IMR-90 (cell line): ENCODE measurements at regions not wholly inside any gene's neighbourhood (a gene's known extent, or its start where the extent isn't known, plus 50 kb on each side); places are given as distances from the start of the nearest gene placed in this dataset.

Source experiments
- ATAC-seq: fragments of 200-7000 bp; cut with Tn5 transposase; 2 replicates; pipeline ENCODE4 v1.9.1; 2020; ENCODE audit warnings: low read depth, mild to moderate bottlenecking, moderate library complexity
- BruUV-seq: library from RNA; stranded (reverse); fragments of 400-500 nt; replicated peaks from 2 replicates; lab custom pipeline; 2021; lab: Mats Ljungman, UMichigan
- CTCF ChIA-PET: fragments of 300-600 bp; formaldehyde crosslinking; extraction: SDS; loops from one replicate; lab custom pipeline; 2021; ENCODE audit warnings: antibody characterized with exemption; lab: Yijun Ruan, JAX
- POLR2A ChIA-PET: fragments of 300-600 bp; sonication (Branson Sonifier 250); formaldehyde crosslinking; loops from one replicate; lab custom pipeline; 2022; ENCODE audit warnings: antibody characterized with exemption; ENCODE audit not compliant: unreplicated experiment; lab: Charles Lee
- DNase-seq: peaks from one replicate; pipeline ENCODE4 v3.0.0; 2013
- H2AFZ ChIP-seq: replicated peaks from 2 replicates; pipeline ENCODE3; 2013; ENCODE audit warnings: low read length, mild to moderate bottlenecking; ENCODE audit not compliant: poor library complexity
- H2AK5ac ChIP-seq: 2 replicates; pipeline ENCODE4 v1.6.1; 2013; ENCODE audit warnings: low read depth, low read length, inconsistent platforms
- H2AK9ac ChIP-seq: replicated peaks from 2 replicates; pipeline ENCODE3; 2013; ENCODE audit warnings: mild to moderate bottlenecking, low read depth, low read length, moderate library complexity; ENCODE audit not compliant: poor library complexity
- H2BK120ac ChIP-seq: 2 replicates; pipeline ENCODE4 v1.6.1; 2013; ENCODE audit warnings: low read depth, low read length, inconsistent platforms
- H2BK15ac ChIP-seq: 3 replicates; pipeline ENCODE4 v1.6.1; 2013; ENCODE audit warnings: low read depth, low read length, inconsistent platforms
- H2BK20ac ChIP-seq: 2 replicates; pipeline ENCODE4 v1.6.1; 2013; ENCODE audit warnings: low read depth, mild to moderate bottlenecking, inconsistent platforms, low read length, moderate library complexity
- H2BK5ac ChIP-seq: 2 replicates; pipeline ENCODE4 v1.6.1; 2013; ENCODE audit warnings: mild to moderate bottlenecking, low read depth, low read length, inconsistent platforms; ENCODE audit not compliant: poor library complexity, severe bottlenecking
- H3K14ac ChIP-seq: replicated peaks from 2 replicates; pipeline ENCODE4 v1.6.1; 2013; ENCODE audit warnings: low read depth, low read length, inconsistent platforms
- H3K18ac ChIP-seq: 2 replicates; pipeline ENCODE4 v1.6.1; 2013; ENCODE audit warnings: low read depth, low read length, control low read depth
- H3K23ac ChIP-seq: 2 replicates; pipeline ENCODE4 v1.6.1; 2013; ENCODE audit warnings: low read depth, low read length, inconsistent platforms
- H3K27ac ChIP-seq: 2 replicates; pipeline ENCODE4 v1.5.1; 2013; ENCODE audit warnings: mild to moderate bottlenecking, control low read depth, low read length; ENCODE audit not compliant: insufficient read depth
- H3K27me3 ChIP-seq: 2 replicates; pipeline ENCODE4 v1.6.1; 2013; ENCODE audit warnings: low read length; ENCODE audit not compliant: control insufficient read depth, insufficient read depth
- H3K36me3 ChIP-seq: 2 replicates; pipeline ENCODE4 v1.6.1; 2013; ENCODE audit warnings: low read length, mixed read lengths; ENCODE audit not compliant: control insufficient read depth, insufficient read depth
- H3K4ac ChIP-seq: 2 replicates; pipeline ENCODE4 v1.6.1; 2013; ENCODE audit warnings: low read depth, low read length, inconsistent platforms
- H3K4me1 ChIP-seq: 2 replicates; pipeline ENCODE4 v1.6.1; 2013; ENCODE audit warnings: low read length, mixed read lengths; ENCODE audit not compliant: control insufficient read depth, insufficient read depth
- H3K4me2 ChIP-seq: 2 replicates; pipeline ENCODE4 v1.6.1; 2013; ENCODE audit warnings: low read depth, mild to moderate bottlenecking, control low read depth, low read length, moderate library complexity
- H3K4me3 ChIP-seq: 2 replicates; pipeline ENCODE4 v1.5.1; 2013; ENCODE audit warnings: low read depth, mild to moderate bottlenecking, control low read depth, low read length, moderate library complexity; ENCODE audit not compliant: insufficient read depth
- H3K56ac ChIP-seq: 2 replicates; pipeline ENCODE4 v1.6.1; 2013; ENCODE audit warnings: low read length, inconsistent platforms; ENCODE audit not compliant: insufficient read depth; ENCODE audit errors: extremely low read depth
- H3K79me1 ChIP-seq, 2 experiments: 2 replicates each; pipeline ENCODE4 v1.6.1; 2013; ENCODE audit warnings: low read length in 2 of 2, inconsistent platforms in 1 of 2, low read depth in 1 of 2
- H3K9ac ChIP-seq: 2 replicates; pipeline ENCODE4 v1.6.1; 2013; ENCODE audit warnings: low read depth, low read length, control low read depth
- H3K9me1 ChIP-seq: 2 replicates; pipeline ENCODE4 v1.6.1; 2013; ENCODE audit warnings: low read length, inconsistent platforms; ENCODE audit not compliant: insufficient read depth
- H3K9me3 ChIP-seq: 2 replicates; pipeline ENCODE4 v1.6.1; 2013; ENCODE audit warnings: low read length; ENCODE audit not compliant: control insufficient read depth, insufficient read depth
- H4K20me1 ChIP-seq: 2 replicates; pipeline ENCODE4 v1.6.1; 2013; ENCODE audit warnings: low read length, inconsistent platforms; ENCODE audit not compliant: insufficient read depth
- H4K5ac ChIP-seq: 2 replicates; pipeline ENCODE4 v1.6.1; 2013; ENCODE audit warnings: mild to moderate bottlenecking, low read depth, low read length, control low read depth
- H4K8ac ChIP-seq, 2 experiments: 2 replicates each; pipeline ENCODE4 v1.6.1; 2013; ENCODE audit warnings: low read depth in 2 of 2, low read length in 2 of 2, control low read depth in 1 of 2, inconsistent platforms in 1 of 2
- H4K91ac ChIP-seq: 2 replicates; pipeline ENCODE4 v1.6.1; 2013; ENCODE audit warnings: low read depth, low read length, inconsistent platforms; ENCODE audit not compliant: insufficient read depth
- BHLHE40 ChIP-seq: fragments of 150-350 bp; IDR thresholded peaks from 2 replicates; pipeline ENCODE4 v1.6.1; 2016; ENCODE audit warnings: mild to moderate bottlenecking, low read depth, low read length
- CEBPB ChIP-seq: IDR thresholded peaks from 2 replicates; pipeline ENCODE4 v1.6.1; 2012; ENCODE audit warnings: low read depth, low read length, improper control_type of control experiment
- CHD1 ChIP-seq: IDR thresholded peaks from 2 replicates; pipeline ENCODE4 v1.6.1; 2012; ENCODE audit warnings: low read depth, low read length, improper control_type of control experiment
- CTCF ChIP-seq: conservative IDR thresholded peaks from 2 replicates; pipeline ENCODE4 v1.5.1; 2012; ENCODE audit warnings: mild to moderate bottlenecking, low read depth, low read length, improper control_type of control experiment
- ELK1 ChIP-seq: fragments of 150-350 bp; IDR thresholded peaks from 2 replicates; pipeline ENCODE4 v1.6.1; 2016; ENCODE audit warnings: low read depth, mild to moderate bottlenecking, low read length, moderate library complexity, borderline replicate concordance
- FOS ChIP-seq: fragments of 150-350 bp; IDR thresholded peaks from 2 replicates; pipeline ENCODE4 v1.6.1; 2016; ENCODE audit warnings: low read depth, low read length
- MAFK ChIP-seq: IDR thresholded peaks from 2 replicates; pipeline ENCODE4 v1.6.1; 2012; ENCODE audit warnings: low read depth, low read length, improper control_type of control experiment
- MAZ ChIP-seq: IDR thresholded peaks from 2 replicates; pipeline ENCODE4 v1.6.1; 2012; ENCODE audit warnings: low read depth, mild to moderate bottlenecking, low read length, improper control_type of control experiment, moderate library complexity, borderline replicate concordance
- MXI1 ChIP-seq: IDR thresholded peaks from 2 replicates; pipeline ENCODE4 v1.6.1; 2012; ENCODE audit warnings: low read depth, mild to moderate bottlenecking, low read length, moderate library complexity, borderline replicate concordance
- NFE2L2 ChIP-seq: fragments of 150-350 bp; IDR thresholded peaks from 2 replicates; pipeline ENCODE4 v1.6.1; 2016; ENCODE audit warnings: low read depth, mild to moderate bottlenecking, low read length
- POLR2A ChIP-seq: IDR thresholded peaks from 2 replicates; pipeline ENCODE4 v1.6.1; 2012; ENCODE audit warnings: mild to moderate bottlenecking, low read depth, low read length
- RAD21 ChIP-seq: IDR thresholded peaks from 2 replicates; pipeline ENCODE4 v1.6.1; 2012; ENCODE audit warnings: low read length, improper control_type of control experiment
- RCOR1 ChIP-seq: IDR thresholded peaks from 2 replicates; pipeline ENCODE4 v1.6.1; 2012; ENCODE audit warnings: mild to moderate bottlenecking, low read length, improper control_type of control experiment; ENCODE audit not compliant: insufficient replicate concordance
- RFX5 ChIP-seq: IDR thresholded peaks from 2 replicates; pipeline ENCODE4 v1.8.0; 2012; ENCODE audit warnings: low read depth, mild to moderate bottlenecking, low read length, moderate library complexity
- SMC3 ChIP-seq: fragments of 150-350 bp; IDR thresholded peaks from 2 replicates; pipeline ENCODE4 v1.6.1; 2016; ENCODE audit warnings: low read depth, mild to moderate bottlenecking, antibody characterized with exemption, low read length, moderate library complexity
- USF2 ChIP-seq: fragments of 150-350 bp; IDR thresholded peaks from 2 replicates; pipeline ENCODE4 v1.6.1; 2017; ENCODE audit warnings: mild to moderate bottlenecking, antibody characterized with exemption, low read length, low read depth
- WGBS, 2 experiments: methylation state at CpG; one replicate each; pipeline versions ENCODE4 v1.1.5 to v1.1.7; 2013; ENCODE audit warnings: missing lambda C conversion rate in 2 of 2; ENCODE audit not compliant: insufficient read length in 1 of 2; ENCODE audit errors: extremely low coverage in 2 of 2; 5-methylcytosine and 5-hydroxymethylcytosine counted together
- dilution Hi-C: fragments of 300-500 bp; cut with HindIII; formaldehyde crosslinking; loops from one replicate; pipeline ENCODE4 v1.14.3; 2018; ENCODE audit warnings: low sequenced_read_pairs; ENCODE audit not compliant: unreplicated experiment
- in situ Hi-C: fragments of 300-500 bp; cut with MboI; formaldehyde crosslinking; loops from 3 replicates; pipeline ENCODE4 v1.14.3; 2019; ENCODE audit warnings: low sequenced_read_pairs, inconsistent platforms, mixed read lengths
- intact Hi-C: fragments of 100-400 bp; cut with micrococcal nuclease; formaldehyde crosslinking; loops from 2 replicates; pipeline ENCODE4 v1.10.0; 2022

GRCh38 chr18:38386146-38386545 lies 820.5 kb upstream of the CELF4 start:
- H3K4me3 ChIP-seq = no peak overlapping the region
- ATAC-seq (no peak), DNase-seq (no peak)
- H2BK5ac ChIP-seq = no peak overlapping the region
- dilution Hi-C loops = no loop called here
- no peak overlapping the region for H3K4ac ChIP-seq
- no CpG with 5 or more reads among the region's 1 CpG for WGBS, 2 experiments
- H3K27ac ChIP-seq = no peak overlapping the region
- no peaks in the 10 kb centered on the region for H3K36me3 ChIP-seq
- no peak overlapping the region for H2AK5ac ChIP-seq
- CTCF ChIA-PET = no interaction called here
- H3K56ac ChIP-seq = no peak overlapping the region
- H2BK20ac ChIP-seq = no peak overlapping the region
- no peak overlapping the region for H3K18ac ChIP-seq
- H4K91ac ChIP-seq = no peak overlapping the region
- no peak overlapping the region for H3K23ac ChIP-seq
- TF ChIP-seq CTCF (no peak), MAFK (no peak), MAZ (no peak), NFE2L2 (no peak), POLR2A (no peak), ELK1 (no peak), BHLHE40 (no peak), RAD21 (no peak), CEBPB (no peak), RFX5 (no peak), MXI1 (no peak), USF2 (no peak), FOS (no peak), RCOR1 (no peak), SMC3 (no peak), CHD1 (no peak)
- no peak overlapping the region for H2BK120ac ChIP-seq
- no peaks in the 10 kb centered on the region for H3K4me1 ChIP-seq
- no peak overlapping the region for H2AK9ac ChIP-seq
- no peak overlapping the region for H4K8ac ChIP-seq
- no peak overlapping the region for H3K14ac ChIP-seq
- POLR2A ChIA-PET = no interaction called here
- 0 out of 2 replicates have a peak, but pooled peaks cover 6% of the 10 kb centered on the region for H3K9me3 ChIP-seq
- H3K79me1 ChIP-seq = no peaks in the 10 kb centered on the region
- BruUV-seq = no TSS peak
- no peak overlapping the region for H3K9ac ChIP-seq
- intact Hi-C loops = no loop called here
- H2BK15ac ChIP-seq = no peak overlapping the region
- in situ Hi-C loops = no loop called here
- no peak overlapping the region for H2AFZ ChIP-seq
- no peaks in the 10 kb centered on the region for H3K27me3 ChIP-seq
- no peak overlapping the region for H4K5ac ChIP-seq
- no peaks in the 10 kb centered on the region for H3K9me1 ChIP-seq
- H3K4me2 ChIP-seq = no peak overlapping the region
- H4K20me1 ChIP-seq = no peaks in the 10 kb centered on the region
